ENCODE measurements at regions not wholly inside any gene's neighbourhood (a gene's known extent, or its start where the extent isn't known, plus 50 kb on each side); places are given as distances from the start of the nearest gene placed in this dataset.
"Not testable (repeated sequence)": the region's sequence is repeated elsewhere in the genome, so short reads cannot be mapped to it uniquely, and the experiment has no call there.

DNA sequence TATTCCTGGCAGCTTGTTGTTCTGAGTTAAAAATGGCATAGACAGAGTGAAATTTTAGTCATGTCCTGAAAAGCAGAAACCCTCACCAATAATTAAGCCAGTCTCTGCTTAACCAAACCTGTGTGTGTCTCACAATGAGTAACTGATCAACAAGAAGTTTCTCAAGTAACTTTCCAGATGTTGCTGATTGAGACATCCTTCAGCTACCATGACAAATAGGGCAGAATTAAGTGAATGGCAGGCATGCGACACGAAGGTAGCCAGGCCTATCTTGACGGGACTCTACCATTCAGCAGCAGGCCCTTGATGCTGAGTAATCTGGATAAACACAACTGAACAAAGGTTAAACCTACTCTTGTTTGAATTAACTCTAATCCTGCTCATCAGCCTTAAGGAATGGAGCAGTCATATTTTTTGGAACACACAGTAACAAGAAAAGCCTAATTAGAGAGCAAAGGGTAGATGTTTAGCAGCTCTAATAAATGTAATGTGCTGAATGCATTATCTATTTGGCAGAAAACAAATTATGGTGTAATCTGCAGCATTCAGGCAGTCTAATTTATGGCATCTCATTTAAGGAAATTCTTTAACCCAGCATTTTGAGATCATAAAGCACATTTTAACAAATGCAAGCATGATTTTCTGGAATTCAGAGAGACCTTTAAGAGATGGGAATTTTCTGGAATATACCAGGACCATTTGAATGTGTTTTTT lies 159.5 kb upstream of the EPHA4 start:
- H3K27ac ChIP-seq, result no peak overlapping the region
- no peak for ATAC-seq
- no peaks in the 10 kb centered on the region for H3K36me3 ChIP-seq

DNA sequence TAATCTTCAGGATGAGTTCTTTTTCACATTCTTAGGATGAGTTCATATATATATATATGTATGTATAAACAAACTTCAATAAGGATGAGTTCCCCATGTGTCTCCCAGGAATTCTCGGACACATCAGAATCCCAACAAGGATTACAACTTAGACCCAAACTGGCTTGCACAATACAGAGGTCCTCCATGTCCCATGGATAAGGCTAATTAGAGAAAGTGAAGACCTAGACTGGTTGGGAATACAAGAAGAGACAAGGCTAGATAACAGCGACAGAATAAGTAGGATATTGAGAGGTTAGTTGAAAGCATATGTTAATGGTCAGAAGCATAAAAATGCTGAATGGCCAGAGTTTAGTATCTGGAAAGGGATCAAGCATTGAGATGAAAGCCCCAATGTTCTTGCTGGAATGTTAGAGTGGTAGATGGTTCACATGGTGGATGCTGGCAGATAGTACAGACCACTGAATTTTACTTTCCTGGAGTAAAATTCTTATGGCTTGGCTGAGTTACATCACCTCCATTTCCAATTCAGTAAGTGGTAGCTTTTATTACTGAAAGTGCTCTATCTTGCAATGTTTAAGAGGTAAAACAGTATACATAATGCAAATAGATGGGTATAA lies 154.9 kb upstream of the EPHA4 start:
- Histone ChIP-seq H3K4me1 (no peaks in the 10 kb centered on the region), H3K27ac (no peak overlapping the region), H3K9me3 (peaks cover 0 to 21% (median 0%) of the 10 kb centered on the region in 12 donors), H3K27me3 (no peaks in the 10 kb centered on the region), H3K4me3 (no peak overlapping the region), H3K36me3 (no peaks in the 10 kb centered on the region)
- no peak for TF ChIP-seq POLR2A (IDR thresholded peaks at IDR 0.05)
- TF ChIP-seq, protein P1, sequence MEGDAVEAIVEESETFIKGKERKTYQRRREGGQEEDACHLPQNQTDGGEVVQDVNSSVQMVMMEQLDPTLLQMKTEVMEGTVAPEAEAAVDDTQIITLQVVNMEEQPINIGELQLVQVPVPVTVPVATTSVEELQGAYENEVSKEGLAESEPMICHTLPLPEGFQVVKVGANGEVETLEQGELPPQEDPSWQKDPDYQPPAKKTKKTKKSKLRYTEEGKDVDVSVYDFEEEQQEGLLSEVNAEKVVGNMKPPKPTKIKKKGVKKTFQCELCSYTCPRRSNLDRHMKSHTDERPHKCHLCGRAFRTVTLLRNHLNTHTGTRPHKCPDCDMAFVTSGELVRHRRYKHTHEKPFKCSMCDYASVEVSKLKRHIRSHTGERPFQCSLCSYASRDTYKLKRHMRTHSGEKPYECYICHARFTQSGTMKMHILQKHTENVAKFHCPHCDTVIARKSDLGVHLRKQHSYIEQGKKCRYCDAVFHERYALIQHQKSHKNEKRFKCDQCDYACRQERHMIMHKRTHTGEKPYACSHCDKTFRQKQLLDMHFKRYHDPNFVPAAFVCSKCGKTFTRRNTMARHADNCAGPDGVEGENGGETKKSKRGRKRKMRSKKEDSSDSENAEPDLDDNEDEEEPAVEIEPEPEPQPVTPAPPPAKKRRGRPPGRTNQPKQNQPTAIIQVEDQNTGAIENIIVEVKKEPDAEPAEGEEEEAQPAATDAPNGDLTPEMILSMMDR (IDR thresholded peaks at IDR 0.05), result no peak
- WGBS, 4 donors, result 88 to 96% (median 95%) methylated on average over 2 of the region's 2 CpGs
- no peak for ATAC-seq
- intact Hi-C loops (cut with DNase I), result no loop called here
- DNase-seq, result no peak

More for the DNA sequence above, 159.5 kb upstream of the EPHA4 start:
- peaks cover 0 to 7% (median 0%) of the 10 kb centered on the region in 12 donors for H3K9me3 ChIP-seq
- intact Hi-C loops (cut with DNase I), result no loop called here
- DNase-seq, result no peak
- H3K27me3 ChIP-seq, result no peaks in the 10 kb centered on the region
- WGBS, 4 donors, result 44 to 65% (median 59%) methylated on average over 3 of the region's 3 CpGs
- no peaks in the 10 kb centered on the region for H3K4me1 ChIP-seq
- no peak for TF ChIP-seq POLR2A (IDR thresholded peaks at IDR 0.05)
- TF ChIP-seq, protein P1 (IDR thresholded peaks at IDR 0.05), result no peak
- no peak overlapping the region for H3K4me3 ChIP-seq

DNA sequence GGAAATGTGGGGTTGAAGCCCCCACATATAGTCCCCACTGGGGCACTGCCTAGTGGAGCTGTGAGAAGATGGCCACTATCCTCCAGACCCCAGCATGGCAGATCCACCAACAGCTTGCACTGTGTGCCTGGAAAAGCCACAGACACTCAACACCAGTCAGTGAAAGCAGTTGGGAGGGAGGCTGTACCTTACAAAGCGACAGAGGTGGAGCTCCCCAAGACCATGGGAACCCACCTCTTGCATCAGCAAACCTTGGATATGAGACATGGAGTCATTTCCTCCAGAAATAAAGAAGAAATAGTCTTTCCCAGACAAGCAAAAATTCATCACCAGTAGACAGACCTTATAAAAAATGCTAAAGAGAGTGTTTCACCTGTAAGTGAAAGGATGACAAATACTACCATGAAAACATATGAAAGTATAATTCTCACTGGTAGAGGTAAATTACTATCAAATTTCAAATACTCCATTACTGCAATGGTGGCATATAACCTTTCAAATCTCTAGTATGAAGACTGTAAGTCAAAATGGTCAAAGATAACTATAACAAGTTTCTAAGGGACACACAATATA lies 152.6 kb upstream of the EPHA4 start:
- Histone ChIP-seq H3K4me1 (no peaks in the 10 kb centered on the region), H3K27me3 (no peaks in the 10 kb centered on the region), H3K36me3 (no peaks in the 10 kb centered on the region), H3K27ac (no peak overlapping the region), H3K9me3 (peaks cover 0 to 27% (median 0%) of the 10 kb centered on the region in 12 donors), H3K4me3 (no peak overlapping the region)
- 50 to 83% (median 71%) methylated on average over 1 of the region's 1 CpG for WGBS, 4 donors
- DNase-seq (no peak), ATAC-seq (no peak)
- intact Hi-C loops (cut with DNase I), result no loop called here
- TF ChIP-seq POLR2A (IDR thresholded peaks at IDR 0.05), result no peak

DNA sequence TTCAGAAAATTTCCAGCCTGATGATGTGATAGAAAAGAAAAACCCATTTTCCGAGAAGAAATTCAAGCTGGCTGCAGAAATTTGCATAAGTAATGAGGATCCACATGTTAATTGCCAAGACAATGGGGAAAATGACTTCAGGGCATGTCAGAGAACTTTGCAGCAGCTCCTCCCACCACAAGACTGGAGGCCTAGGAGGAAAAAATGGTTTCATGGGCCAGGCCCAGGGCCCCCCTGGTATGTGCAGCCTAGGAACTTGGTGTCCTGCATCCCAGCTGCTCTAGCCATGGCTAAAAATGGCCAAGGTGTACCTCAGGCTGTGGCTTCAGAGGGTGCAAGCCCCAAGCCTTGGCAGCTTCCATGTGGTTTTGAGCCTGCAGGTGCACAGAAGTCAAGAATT lies 152.0 kb upstream of the EPHA4 start:
- H3K9me3 ChIP-seq, result peaks cover 0 to 27% (median 0%) of the 10 kb centered on the region in 12 donors
- intact Hi-C loops (cut with DNase I); H3K36me3 ChIP-seq; H3K4me1 ChIP-seq; ATAC-seq; H3K4me3 ChIP-seq; H3K27me3 ChIP-seq; DNase-seq; H3K27ac ChIP-seq: not testable (repeated sequence)
- 68 to 86% (median 85%) methylated on average over 1 of the region's 1 CpG for WGBS, 4 donors
